Keratinocyte (primary cell): ENCODE measurements at regions not wholly inside any gene's neighbourhood (a gene's known extent, or its start where the extent isn't known, plus 50 kb on each side); places are given as distances from the start of the nearest gene placed in this dataset.

ENCODE experiments used
- EZH2 ChIP-seq: IDR thresholded peaks from one replicate; pipeline ENCODE4 v1.6.1; 2012; ENCODE audit warnings: inconsistent platforms, mild to moderate bottlenecking, low read length, moderate library complexity
- TF ChIP-seq, protein P1 (sequence below), 3 experiments: IDR thresholded peaks in 1 of 3; conservative IDR thresholded peaks in 1 of 3; optimal IDR thresholded peaks in 1 of 3; 2 replicates in 2 of 3; 3 replicates in 1 of 3; pipeline versions ENCODE3 to v1.5.1; 2011; ENCODE audit warnings: low read length in 3 of 3, mild to moderate bottlenecking in 3 of 3, moderate library complexity in 2 of 3, control low read depth in 1 of 3, inconsistent platforms in 1 of 3; ENCODE audit not compliant: insufficient read depth in 2 of 3; ENCODE audit errors: extremely low read depth in 1 of 3

DNA sequence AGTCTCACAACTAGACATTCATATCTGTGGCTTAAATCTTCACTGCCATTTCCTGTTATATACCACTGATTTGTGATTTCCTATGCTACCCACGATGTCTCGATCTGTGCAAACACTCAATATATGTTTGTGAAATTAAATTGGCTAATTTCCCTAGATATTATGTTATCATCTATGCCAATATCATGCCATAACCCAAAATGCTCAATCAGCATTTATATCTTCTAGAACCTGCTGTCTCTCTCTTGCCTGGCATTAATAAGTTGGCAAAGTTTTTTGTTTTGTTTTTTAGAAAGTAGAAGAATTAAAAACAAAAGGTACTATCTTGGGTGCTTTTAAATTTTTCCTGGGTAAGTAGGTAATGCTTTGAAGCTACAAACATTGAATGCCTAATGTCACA is 358.5 kb upstream of the DAB1 start:
- no peak for TF ChIP-seq EZH2
- TF ChIP-seq, protein P1, sequence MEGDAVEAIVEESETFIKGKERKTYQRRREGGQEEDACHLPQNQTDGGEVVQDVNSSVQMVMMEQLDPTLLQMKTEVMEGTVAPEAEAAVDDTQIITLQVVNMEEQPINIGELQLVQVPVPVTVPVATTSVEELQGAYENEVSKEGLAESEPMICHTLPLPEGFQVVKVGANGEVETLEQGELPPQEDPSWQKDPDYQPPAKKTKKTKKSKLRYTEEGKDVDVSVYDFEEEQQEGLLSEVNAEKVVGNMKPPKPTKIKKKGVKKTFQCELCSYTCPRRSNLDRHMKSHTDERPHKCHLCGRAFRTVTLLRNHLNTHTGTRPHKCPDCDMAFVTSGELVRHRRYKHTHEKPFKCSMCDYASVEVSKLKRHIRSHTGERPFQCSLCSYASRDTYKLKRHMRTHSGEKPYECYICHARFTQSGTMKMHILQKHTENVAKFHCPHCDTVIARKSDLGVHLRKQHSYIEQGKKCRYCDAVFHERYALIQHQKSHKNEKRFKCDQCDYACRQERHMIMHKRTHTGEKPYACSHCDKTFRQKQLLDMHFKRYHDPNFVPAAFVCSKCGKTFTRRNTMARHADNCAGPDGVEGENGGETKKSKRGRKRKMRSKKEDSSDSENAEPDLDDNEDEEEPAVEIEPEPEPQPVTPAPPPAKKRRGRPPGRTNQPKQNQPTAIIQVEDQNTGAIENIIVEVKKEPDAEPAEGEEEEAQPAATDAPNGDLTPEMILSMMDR (optimal IDR thresholded peaks at IDR 0.05 in 1 of 3, IDR thresholded peaks at IDR 0.05 in 1 of 3, conservative IDR thresholded peaks at IDR 0.05 in 1 of 3; ENCODE audit: extremely low read depth in 1 of 3, insufficient read depth in 2 of 3, low read length in 3 of 3), result no peak
